Vagina (tissue), 2 donors: ENCODE measurements at regions not wholly inside any gene's neighbourhood (a gene's known extent, or its start where the extent isn't known, plus 50 kb on each side); places are given as distances from the start of the nearest gene placed in this dataset.

Experiments used
- CTCF ChIP-seq, 3 experiments: fragments of 450-650 bp in 2 of 3; fragments of 200-600 bp in 1 of 3; sonication (generic) in 1 of 3; IDR thresholded peaks; one replicate each; pipeline ENCODE4 v1.5.1; 2017 to 2019; ENCODE audit warnings: antibody characterized with exemption in 3 of 3, mild to moderate bottlenecking in 2 of 3, moderate library complexity in 2 of 3
- POLR2A ChIP-seq, 2 donors: fragments of 450-650 bp; IDR thresholded peaks; one replicate each; pipeline ENCODE4 v1.6.1; 2017; ENCODE audit warnings: antibody characterized with exemption in 2 of 2, mild to moderate bottlenecking in 2 of 2, moderate library complexity in 2 of 2

- TF ChIP-seq CTCF (IDR thresholded peaks at IDR 0.05) (no peak), POLR2A (IDR thresholded peaks at IDR 0.05) (no peak)
Observed at GRCh38 chr3:23720885-23721284, 84.9 kb upstream of the UBE2E1 start.
